LNCaP clone FGC (cell line): ENCODE measurements at regions not wholly inside any gene's neighbourhood (a gene's known extent, or its start where the extent isn't known, plus 50 kb on each side); places are given as distances from the start of the nearest gene placed in this dataset.

ENCODE experiments used
- DNase-seq: peaks from one replicate; pipeline ENCODE4 v3.0.0-alpha.2; 2011; ENCODE audit warnings: low read depth
- H3K4me3 ChIP-seq: 2 replicates; pipeline ENCODE4 v1.5.1; 2011; ENCODE audit warnings: mild to moderate bottlenecking, low read depth, low read length, control low read depth
- CTCF ChIP-seq: IDR thresholded peaks from 2 replicates; pipeline ENCODE4 v1.5.1; 2012; ENCODE audit warnings: mild to moderate bottlenecking; ENCODE audit not compliant: control insufficient read depth, insufficient read depth; ENCODE audit errors: extremely low read depth

DNA sequence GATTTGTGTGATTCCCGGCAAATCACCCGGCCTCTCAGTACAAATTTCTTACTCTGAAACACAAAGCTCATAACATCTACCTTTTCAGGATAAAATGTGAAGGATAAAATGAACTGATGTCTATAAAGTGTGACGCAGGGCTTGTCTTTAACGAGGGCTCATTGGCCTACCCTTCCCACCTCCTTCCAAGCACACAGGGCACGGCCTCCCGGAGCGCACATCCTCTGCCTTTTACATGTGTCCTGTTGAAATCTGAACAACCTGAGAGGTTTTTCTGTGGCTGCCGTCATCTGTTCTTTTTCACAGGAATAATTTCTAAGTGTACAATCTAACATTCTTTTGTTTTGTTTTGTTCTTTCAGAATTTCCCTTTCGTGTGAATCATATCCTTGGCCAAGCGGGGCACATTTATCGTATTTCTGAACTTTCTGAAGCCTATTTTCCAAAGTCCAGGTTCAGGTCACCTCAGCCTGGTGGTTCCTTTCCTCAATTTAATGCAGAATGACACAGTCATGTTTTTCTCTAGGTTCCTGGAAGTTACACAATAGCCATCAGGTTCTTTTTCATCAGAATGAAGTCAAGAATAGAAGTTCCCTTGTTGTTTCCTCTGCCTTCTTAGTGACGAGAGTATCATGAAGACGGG lies 53.1 kb upstream of the SPRY1 start:
- H3K4me3 ChIP-seq: no peak overlapping the region
- DNase-seq: no peak
- TF ChIP-seq CTCF: no peak

DNA sequence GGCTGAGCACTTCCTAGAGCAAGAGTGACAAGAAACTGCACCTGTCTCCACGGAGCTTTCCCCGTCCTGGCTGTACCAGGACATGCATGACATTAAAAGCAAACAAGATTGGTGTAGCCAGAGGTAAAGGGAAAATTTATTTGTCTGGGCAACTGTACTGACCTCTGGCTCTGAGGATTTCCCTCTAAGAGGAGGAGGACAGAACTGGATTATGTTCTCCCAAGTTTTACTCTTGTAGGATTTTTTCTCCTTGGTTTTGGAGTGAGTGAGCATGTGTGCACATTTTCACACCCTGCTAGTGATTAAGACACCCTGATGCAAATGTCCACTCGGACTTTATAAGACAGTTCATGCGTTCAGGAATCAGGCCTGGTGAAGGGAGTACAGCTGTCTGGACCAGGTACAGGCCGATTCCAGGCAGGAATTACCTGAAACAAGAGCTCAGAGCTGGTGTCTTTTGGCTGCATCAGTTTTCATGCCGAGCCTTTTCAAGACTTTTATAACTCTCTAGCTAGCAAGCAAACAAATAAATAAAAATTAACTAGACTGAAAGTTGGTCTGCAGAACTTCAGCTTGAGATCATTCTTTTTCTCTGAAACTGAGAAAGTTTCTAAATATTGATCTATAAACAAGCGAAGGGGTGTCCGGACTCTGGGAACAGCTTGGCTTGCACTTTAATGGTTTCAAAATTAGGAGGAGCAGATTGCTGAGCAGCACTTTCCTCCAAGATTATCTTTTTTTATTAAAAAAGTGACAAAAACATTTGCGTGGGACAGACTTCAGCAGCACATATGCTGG lies 51.3 kb upstream of the SPRY1 start:
- no peak for TF ChIP-seq CTCF
- H3K4me3 ChIP-seq: no peak overlapping the region
- DNase-seq: no peak

DNA sequence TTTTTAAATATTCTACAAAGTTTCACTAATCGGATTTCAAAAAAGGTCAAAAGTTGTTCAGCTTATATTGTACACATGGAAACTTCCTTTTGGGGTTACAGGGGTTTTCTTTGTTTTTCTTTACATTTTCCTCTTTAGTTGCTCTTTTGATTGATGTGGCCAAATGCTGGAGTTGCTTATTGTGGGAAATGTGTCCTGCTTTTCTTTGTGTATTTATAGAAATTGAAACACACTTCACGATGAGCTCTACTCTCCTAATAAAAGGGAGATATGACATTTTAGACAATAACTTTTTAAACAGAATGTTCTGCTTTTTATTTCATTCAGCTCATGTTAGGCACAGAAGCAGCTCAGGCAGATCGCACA lies 50.7 kb upstream of the SPRY1 start:
- no peak for TF ChIP-seq CTCF
- DNase-seq: no peak
- H3K4me3 ChIP-seq: no peak overlapping the region

DNA sequence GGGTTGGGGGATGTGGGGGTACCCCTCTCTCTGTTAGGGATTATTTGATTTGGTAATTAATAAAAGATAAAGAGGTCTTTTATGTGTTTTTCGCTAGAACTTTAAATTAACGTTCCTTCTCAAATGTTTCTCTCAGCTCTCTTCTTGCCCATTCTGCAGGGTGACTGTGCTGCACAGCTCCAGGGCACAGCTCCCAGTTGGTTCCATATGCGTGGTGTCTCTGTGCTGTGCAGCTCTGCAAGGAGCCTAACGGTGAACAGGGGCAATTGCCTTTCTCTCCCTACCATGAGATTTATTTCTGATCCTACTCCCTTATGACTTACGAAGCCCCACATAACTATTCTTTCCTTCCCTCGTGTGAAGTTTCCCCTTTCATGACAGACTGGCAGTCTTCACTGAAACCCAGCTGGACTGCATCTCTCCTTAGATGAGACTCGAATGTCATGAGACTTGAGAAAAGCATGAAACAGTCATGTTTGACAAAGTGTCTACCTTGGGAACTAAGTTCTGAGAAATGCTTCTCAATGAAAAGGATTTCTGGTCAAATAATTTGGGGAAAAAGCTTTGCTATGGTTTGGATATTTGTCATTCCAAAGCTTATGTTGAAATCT lies 50.2 kb upstream of the SPRY1 start:
- TF ChIP-seq CTCF: no peak
- no peak overlapping the region for H3K4me3 ChIP-seq
- no peak for DNase-seq
